ENCODE measurements at regions not wholly inside any gene's neighbourhood (a gene's known extent, or its start where the extent isn't known, plus 50 kb on each side); places are given as distances from the start of the nearest gene placed in this dataset.

- DNase-seq = no peak
These were observed 53.4 kb downstream of the RPLP1 start for GRCh38 chr15:69505956-69506556.

- DNase-seq = no peak
These were observed 56.0 kb downstream of the RPLP1 start for GRCh38 chr15:69508659-69509058.

GRCh38 chr15:69509131-69509530 is 56.5 kb downstream of the RPLP1 start:
- no peak for DNase-seq

GRCh38 chr15:69510556-69510955 is 57.9 kb downstream of the RPLP1 start:
- no peak for DNase-seq

DNA sequence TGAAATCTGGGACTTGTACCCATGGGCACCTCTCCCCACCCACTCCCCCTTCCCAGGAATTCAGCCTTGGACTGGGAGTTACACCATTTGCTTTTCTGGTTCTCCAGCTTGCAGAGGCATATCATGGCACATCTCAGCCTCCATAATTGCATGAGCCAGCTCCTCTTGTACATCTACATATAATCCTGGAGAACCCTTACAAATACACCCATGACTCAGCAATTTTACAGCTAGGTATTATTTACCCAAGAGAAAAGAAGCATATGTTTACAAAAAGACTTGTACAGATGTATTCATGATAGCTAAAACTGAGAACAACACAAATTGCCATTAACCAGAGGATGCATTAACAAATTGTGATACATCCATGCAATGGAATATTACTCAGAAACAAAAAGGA is 58.4 kb downstream of the RPLP1 start:
- no peak for DNase-seq

GRCh38 chr15:69511716-69512340 is 59.2 kb downstream of the RPLP1 start:
- no peak for DNase-seq

DNA sequence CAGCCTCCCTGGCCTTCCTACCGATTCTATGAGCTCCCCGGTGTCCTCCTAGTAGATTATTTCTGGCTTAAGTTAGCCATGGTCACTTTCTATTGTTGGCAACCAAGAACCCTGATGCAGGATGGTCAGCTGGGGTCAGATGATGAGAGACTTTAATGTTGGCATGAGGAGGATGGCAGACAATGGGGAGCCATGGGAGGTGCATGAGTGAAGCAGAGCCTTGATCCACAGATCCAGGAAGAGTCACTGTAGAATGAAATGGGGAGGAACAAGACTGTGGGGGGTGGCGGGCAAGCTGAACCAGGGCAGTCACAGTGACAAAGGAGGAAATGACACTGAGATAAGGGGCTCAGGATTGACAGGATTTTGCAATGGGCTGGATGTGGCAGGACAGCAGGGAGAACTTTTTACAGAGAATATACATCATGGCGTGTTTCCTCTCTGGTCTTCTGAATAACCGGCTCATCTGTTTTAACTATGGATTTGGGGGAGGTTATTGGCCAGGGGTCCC is 60.9 kb downstream of the RPLP1 start:
- no peak for DNase-seq

DNA sequence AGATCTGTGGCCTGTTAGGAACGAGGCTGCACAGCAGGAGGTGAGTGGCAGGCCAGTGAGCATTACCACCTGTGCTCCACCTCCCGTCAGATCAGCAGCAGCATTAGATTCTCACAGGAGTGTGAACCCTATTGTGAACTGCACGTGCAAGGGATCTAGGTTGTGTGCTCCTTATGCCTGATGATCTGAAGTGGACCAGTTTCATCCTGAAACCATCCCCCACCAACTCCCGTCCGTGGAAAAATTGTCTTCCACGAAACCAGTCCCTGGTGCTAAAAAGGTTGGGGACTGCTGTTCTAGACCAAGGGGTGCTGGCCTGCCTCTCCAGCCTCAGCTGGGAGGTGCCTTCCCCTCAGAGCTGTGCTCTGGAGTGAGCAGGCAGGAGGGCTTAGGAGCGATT is 61.4 kb downstream of the RPLP1 start:
- DNase-seq = no peak

DNA sequence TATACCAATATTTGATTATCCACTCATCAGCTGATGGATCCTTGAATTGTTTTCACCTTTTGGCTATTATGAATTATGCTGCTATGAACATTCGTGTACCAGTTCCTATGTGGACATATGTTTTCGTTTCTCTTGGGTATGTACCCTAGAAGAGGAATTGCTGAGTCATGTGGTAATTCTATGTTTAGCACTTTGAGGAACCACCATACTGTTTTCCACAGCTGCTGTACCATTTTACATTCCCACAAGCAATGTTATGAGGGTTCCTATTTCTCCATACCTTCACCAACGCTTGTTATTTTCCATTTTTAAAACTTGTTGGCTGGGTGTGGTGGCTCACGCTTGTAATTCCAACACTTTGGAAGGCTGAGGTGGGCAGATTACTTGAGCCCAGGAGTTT is 62.9 kb downstream of the RPLP1 start:
- DNase-seq = no peak

GRCh38 chr15:69515926-69516325 is 63.3 kb downstream of the RPLP1 start:
- DNase-seq = no peak

- no peak for DNase-seq
These were observed 64.4 kb downstream of the RPLP1 start for GRCh38 chr15:69517052-69517451.

GRCh38 chr15:69518806-69519205 is 66.2 kb downstream of the RPLP1 start:
- no peak for DNase-seq

DNA sequence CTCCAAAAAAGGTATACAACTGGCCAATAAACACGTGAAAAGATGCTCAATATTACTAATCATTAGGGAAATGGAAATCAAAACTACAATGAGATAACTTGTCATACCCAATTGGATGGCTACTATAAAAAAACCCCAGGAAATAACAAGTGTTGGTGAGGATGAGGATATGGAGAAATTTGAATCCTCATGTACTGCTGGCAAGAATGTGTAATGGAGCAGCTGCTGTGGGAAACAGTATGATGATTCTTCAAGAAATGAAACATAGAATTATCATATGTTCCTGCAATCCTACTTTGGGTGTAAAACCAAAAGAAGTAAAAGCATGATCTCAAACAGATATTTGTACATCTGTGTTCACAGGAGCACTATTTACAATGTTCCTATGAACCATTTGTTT is 67.4 kb downstream of the RPLP1 start:
- no peak for DNase-seq

- no peak for DNase-seq
These were observed 69.7 kb downstream of the RPLP1 start for GRCh38 chr15:69522361-69522760.

DNA sequence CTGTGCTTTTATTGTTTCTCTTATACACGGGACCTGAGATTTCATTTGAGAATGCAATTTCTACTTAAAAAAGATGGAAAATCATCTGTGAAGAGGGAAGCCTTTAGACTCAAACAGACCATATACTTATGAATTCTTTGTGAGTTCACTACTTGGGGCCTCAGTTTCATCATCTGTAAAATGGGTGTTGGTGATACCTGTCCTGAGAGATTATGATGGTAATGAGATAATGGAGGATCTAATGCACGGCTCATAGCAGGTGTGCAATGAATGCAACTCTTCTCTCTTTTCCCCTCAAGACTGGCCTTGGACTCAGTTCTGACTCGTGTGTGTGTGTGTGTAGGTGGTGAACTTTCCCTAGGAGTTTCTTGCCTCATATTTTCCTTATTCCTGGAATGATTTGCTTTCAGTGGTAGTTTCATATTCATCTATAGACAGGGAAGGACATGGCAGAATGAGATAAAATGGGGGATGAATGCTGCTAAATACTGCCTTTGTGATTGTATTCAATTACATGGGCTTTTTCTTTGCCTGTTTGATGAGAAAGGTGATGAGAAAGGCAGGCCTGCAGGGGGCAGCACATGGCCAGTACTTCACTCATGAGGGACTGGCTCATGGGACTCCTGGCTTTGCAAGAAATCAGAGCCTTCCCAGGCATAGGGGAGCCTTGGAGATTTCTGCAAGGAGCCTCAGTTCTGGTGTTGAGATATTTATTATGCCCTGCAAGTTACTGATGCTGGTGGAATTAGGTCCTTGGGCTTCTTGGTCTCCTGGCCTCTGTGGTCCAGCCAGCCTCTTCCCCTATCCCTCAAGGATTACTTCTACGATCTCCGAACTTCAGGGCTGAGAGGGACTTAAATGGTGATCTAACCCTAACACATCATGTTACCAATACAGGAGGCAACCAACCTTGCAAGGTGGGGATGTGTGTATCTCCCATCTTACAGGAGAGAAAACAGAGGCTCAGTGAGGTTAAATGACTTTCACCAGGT is 70.7 kb downstream of the RPLP1 start:
- peak; percentile 13 to 57 (median 37) for DNase-seq

DNA sequence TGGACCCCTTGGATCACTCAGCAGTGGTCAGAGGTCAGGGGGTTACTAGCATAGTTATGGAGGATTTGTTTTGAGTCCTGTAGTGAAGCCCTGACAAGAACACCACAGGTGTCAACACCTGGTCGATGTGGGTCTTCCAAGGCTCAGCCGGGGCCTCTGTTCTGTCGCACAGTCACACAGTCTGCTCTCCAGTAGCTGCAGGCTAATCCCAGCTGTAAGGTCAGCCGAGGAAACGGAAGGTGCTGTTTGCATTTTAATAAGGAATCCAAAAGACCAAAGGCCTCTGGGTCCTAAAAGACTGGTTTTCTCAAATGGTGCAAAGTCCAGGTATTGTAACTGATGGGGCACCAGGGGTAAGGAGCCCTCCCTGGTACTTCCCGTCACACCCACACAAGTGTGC is 71.7 kb downstream of the RPLP1 start:
- DNase-seq = no peak

DNA sequence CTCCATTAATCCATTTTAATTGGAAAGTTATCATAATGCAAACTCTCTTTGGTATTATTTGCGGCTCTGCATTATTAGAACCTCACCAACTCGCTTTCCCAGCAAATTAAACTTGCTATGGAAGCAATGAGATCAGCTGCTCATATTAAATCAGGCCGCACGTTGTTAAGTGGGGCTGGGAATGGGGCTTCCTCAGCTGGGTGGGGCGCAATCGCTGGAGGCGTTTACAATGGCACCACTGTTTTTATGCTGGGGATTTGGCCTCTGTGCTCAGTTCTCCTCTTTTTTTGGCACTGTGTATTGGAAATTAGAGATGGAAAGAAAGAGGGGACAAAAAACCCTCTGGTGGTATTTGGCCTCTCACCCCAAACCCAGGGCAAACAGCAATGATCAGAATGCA is 72.2 kb downstream of the RPLP1 start:
- DNase-seq = no peak

GRCh38 chr15:69525543-69525942 is 72.9 kb downstream of the RPLP1 start:
- no peak for DNase-seq

GRCh38 chr15:69526081-69527061 is 73.8 kb downstream of the RPLP1 start:
- no peak for DNase-seq

DNA sequence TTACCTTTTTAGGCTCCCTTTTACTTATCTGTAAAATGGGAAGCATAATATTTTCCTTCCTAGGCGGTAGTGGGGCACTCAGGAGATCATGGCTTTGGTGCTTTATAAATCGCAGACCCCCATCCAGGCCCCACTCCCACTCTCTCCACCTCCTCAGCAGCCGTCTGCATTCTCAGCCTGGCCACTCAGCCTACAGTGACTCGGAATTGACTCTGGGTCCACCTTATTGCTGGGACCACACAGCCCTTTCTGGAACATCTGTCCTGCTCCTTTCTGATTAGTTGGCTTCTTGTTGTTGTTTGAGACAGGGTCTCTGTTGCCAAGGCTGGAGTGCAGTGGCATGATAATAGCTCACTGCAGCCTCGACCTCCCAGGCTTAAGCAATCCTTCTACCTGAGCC is 76.5 kb downstream of the RPLP1 start:
- DNase-seq = no peak

DNA sequence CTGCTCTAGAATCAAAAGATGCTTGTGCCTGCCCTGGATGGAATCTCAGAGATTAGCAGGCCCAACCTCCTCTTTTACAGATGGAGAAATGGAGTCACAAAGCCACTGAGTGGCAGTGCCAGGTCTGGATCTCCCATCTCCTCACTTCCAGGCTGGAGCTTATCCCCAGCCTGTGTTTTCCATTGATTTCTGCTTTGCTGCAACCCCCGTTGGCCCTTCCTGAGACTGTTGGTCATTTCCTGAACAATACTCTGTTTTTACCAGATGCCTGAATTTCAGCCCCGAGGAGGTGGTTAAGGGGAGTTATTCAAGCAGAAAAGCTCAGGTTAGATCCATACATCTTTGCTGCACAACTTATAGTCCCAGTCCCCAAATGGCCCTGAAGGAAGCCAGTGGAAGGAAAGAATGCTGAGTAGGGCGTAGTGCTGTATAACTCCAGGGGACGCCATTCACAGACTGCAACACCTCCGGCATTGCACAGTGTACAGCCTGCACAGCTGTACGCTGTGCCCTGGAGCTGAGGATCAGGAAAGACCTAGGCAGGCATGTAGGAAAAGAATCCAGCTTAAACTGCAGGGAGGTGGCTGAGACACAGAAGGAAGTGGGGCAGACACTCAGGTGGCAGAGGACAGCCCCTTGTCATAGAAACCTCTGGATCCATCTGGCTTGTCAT is 77.5 kb downstream of the RPLP1 start:
- no peak for DNase-seq

All from T-helper 1 cell (primary cell).